ENCODE measurements at regions not wholly inside any gene's neighbourhood (a gene's known extent, or its start where the extent isn't known, plus 50 kb on each side); places are given as distances from the start of the nearest gene placed in this dataset.
A peak's percentile ranks its signal among the peaks of the same experiment; 100 is the strongest.

- DNase-seq (ENCODE audit: low read depth, low spot score), result peak; percentile 31
These were observed 409.5 kb downstream of the ARHGEF28 start for GRCh38 chr5:74035521-74035937.

GRCh38 chr5:74034733-74035132, 408.7 kb downstream of the ARHGEF28 start:
- DNase-seq (ENCODE audit: low read depth, low spot score), result no peak

GRCh38 chr5:74032617-74033016, 406.6 kb downstream of the ARHGEF28 start:
- DNase-seq (ENCODE audit: low read depth, low spot score), result no peak

GRCh38 chr5:74031536-74031935, 405.5 kb downstream of the ARHGEF28 start:
- no peak for DNase-seq (ENCODE audit: low read depth, low spot score)

- no peak for DNase-seq (ENCODE audit: low read depth, low spot score)
These were observed 404.8 kb downstream of the ARHGEF28 start for GRCh38 chr5:74030821-74031220.

GRCh38 chr5:74030371-74030770, 404.4 kb downstream of the ARHGEF28 start:
- DNase-seq (ENCODE audit: low read depth, low spot score), result no peak

- no peak for DNase-seq (ENCODE audit: low read depth, low spot score)
These were observed 403.0 kb downstream of the ARHGEF28 start for GRCh38 chr5:74028976-74029375.

- DNase-seq (ENCODE audit: low read depth, low spot score), result no peak
These were observed 402.4 kb downstream of the ARHGEF28 start for GRCh38 chr5:74028406-74028805.

GRCh38 chr5:74027732-74028338, 401.8 kb downstream of the ARHGEF28 start:
- no peak for DNase-seq (ENCODE audit: low read depth, low spot score)

- no peak for DNase-seq (ENCODE audit: low read depth, low spot score)
These were observed 400.3 kb downstream of the ARHGEF28 start for GRCh38 chr5:74026310-74026709.

GRCh38 chr5:74021126-74021525, 395.1 kb downstream of the ARHGEF28 start:
- no peak for DNase-seq (ENCODE audit: low read depth, low spot score)

- DNase-seq (ENCODE audit: low read depth, low spot score), result no peak
These were observed 394.5 kb downstream of the ARHGEF28 start for GRCh38 chr5:74020503-74020902.

- no peak for DNase-seq (ENCODE audit: low read depth, low spot score)
These were observed 393.9 kb downstream of the ARHGEF28 start for GRCh38 chr5:74019923-74020322.

- DNase-seq (ENCODE audit: low read depth, low spot score), result no peak
These were observed 391.8 kb downstream of the ARHGEF28 start for GRCh38 chr5:74017786-74018211.

- DNase-seq (ENCODE audit: low read depth, low spot score), result no peak
These were observed 391.1 kb downstream of the ARHGEF28 start for GRCh38 chr5:74017112-74017511.

GRCh38 chr5:74016373-74016772, 390.4 kb downstream of the ARHGEF28 start:
- no peak for DNase-seq (ENCODE audit: low read depth, low spot score)

- no peak for DNase-seq (ENCODE audit: low read depth, low spot score)
These were observed 389.7 kb downstream of the ARHGEF28 start for GRCh38 chr5:74015716-74016115.

GRCh38 chr5:74013222-74013621, 387.2 kb downstream of the ARHGEF28 start:
- DNase-seq (ENCODE audit: low read depth, low spot score), result no peak

GRCh38 chr5:74009502-74009901, 383.5 kb downstream of the ARHGEF28 start:
- DNase-seq (ENCODE audit: low read depth, low spot score), result no peak

- no peak for DNase-seq (ENCODE audit: low read depth, low spot score)
These were observed 381.2 kb downstream of the ARHGEF28 start for GRCh38 chr5:74007193-74007592.

- DNase-seq (ENCODE audit: low read depth, low spot score), result no peak
These were observed 373.3 kb downstream of the ARHGEF28 start for GRCh38 chr5:73999297-73999696.

- DNase-seq (ENCODE audit: low read depth, low spot score), result peak; percentile 29
These were observed 372.5 kb downstream of the ARHGEF28 start for GRCh38 chr5:73998489-73998888.

- no peak for DNase-seq (ENCODE audit: low read depth, low spot score)
These were observed 372.0 kb downstream of the ARHGEF28 start for GRCh38 chr5:73997960-73998359.

- no peak for DNase-seq (ENCODE audit: low read depth, low spot score)
These were observed 370.3 kb downstream of the ARHGEF28 start for GRCh38 chr5:73996151-73996755.

All from smooth muscle cell of the brain vasculature (primary cell).